Panc1 (cell line): ENCODE measurements at regions not wholly inside any gene's neighbourhood (a gene's known extent, or its start where the extent isn't known, plus 50 kb on each side); places are given as distances from the start of the nearest gene placed in this dataset.

Source experiments
- ATAC-seq: fragments of 200-7000 bp; cut with Tn5 transposase; 2 replicates; pipeline ENCODE4 v1.9.1; 2020; ENCODE audit warnings: mild to moderate bottlenecking, moderate library complexity
- BruUV-seq: library from RNA; stranded (reverse); fragments of 400-500 nt; replicated peaks from 2 replicates; lab custom pipeline; 2021; lab: Mats Ljungman, UMichigan
- CTCF ChIA-PET: fragments of 300-600 bp; sonication (Branson Sonifier 250); formaldehyde crosslinking; loops from one replicate; lab custom pipeline; 2022; ENCODE audit warnings: antibody characterized with exemption; lab: Charles Lee
- POLR2A ChIA-PET: fragments of 300-600 bp; sonication (Branson Sonifier 250); formaldehyde crosslinking; loops from one replicate; lab custom pipeline; 2022; ENCODE audit warnings: antibody characterized with exemption; lab: Charles Lee
- DNase-seq: peaks from one replicate; pipeline ENCODE4 v3.0.0-alpha.2; 2010; ENCODE audit warnings: low read depth, low spot score
- H3K27ac ChIP-seq: 2 replicates; pipeline ENCODE4 v1.5.1; 2011; ENCODE audit warnings: mild to moderate bottlenecking, low read length, inconsistent platforms
- H3K27me3 ChIP-seq: fragments of 200-500 bp; sonication (Bioruptor generic); 2 replicates; pipeline ENCODE4 v1.6.0; 2014; ENCODE audit warnings: low read length, inconsistent platforms; ENCODE audit not compliant: control insufficient read depth, insufficient read depth
- H3K36me3 ChIP-seq: fragments of 200-500 bp; sonication (Bioruptor generic); 2 replicates; pipeline ENCODE4 v1.5.1; 2014; ENCODE audit warnings: inconsistent platforms, mild to moderate bottlenecking, low read length, moderate library complexity; ENCODE audit not compliant: control insufficient read depth, insufficient read depth
- H3K4me1 ChIP-seq: 2 replicates; pipeline ENCODE4 v1.5.1; 2011; ENCODE audit warnings: inconsistent platforms, mild to moderate bottlenecking, low read length, moderate library complexity; ENCODE audit not compliant: control insufficient read depth, insufficient read depth
- H3K4me3 ChIP-seq, 2 experiments: 2 replicates each; pipeline ENCODE4 v1.5.1; 2011 to 2012; ENCODE audit warnings: low read depth in 2 of 2, low read length in 2 of 2, mild to moderate bottlenecking in 2 of 2, inconsistent platforms in 1 of 2, moderate library complexity in 1 of 2
- H3K9me3 ChIP-seq: fragments of 200-500 bp; sonication (Bioruptor generic); 2 replicates; pipeline ENCODE4 v1.5.1; 2014; ENCODE audit warnings: low read depth, mild to moderate bottlenecking, inconsistent platforms, low read length, moderate library complexity; ENCODE audit not compliant: control insufficient read depth, insufficient read depth
- CTCF ChIP-seq: fragments of 450-650 bp; IDR thresholded peaks from 2 replicates; pipeline ENCODE4 v1.5.1; 2017; ENCODE audit warnings: mild to moderate bottlenecking
- POLR2AphosphoS5 ChIP-seq: IDR thresholded peaks from 2 replicates; pipeline ENCODE4 v1.6.1; 2012; ENCODE audit warnings: mild to moderate bottlenecking, low read depth, low read length, moderate library complexity
- REST ChIP-seq, 2 experiments: IDR thresholded peaks; 2 replicates each; pipeline ENCODE4 v1.6.1; 2011 to 2012; ENCODE audit warnings: low read depth in 2 of 2, control low read depth in 1 of 2, low read length in 1 of 2, mild to moderate bottlenecking in 1 of 2, moderate library complexity in 1 of 2; ENCODE audit not compliant: insufficient read depth in 1 of 2
- SIN3A ChIP-seq: IDR thresholded peaks from 2 replicates; pipeline ENCODE4 v1.6.1; 2012; ENCODE audit warnings: low read depth, mild to moderate bottlenecking, low read length, moderate library complexity, borderline replicate concordance; ENCODE audit not compliant: insufficient read depth
- TCF7L2 ChIP-seq: IDR thresholded peaks from 2 replicates; pipeline ENCODE4 v1.6.1; 2011; ENCODE audit warnings: mild to moderate bottlenecking, low read depth, low read length, inconsistent platforms
- in situ Hi-C: cut with HindIII; loops from 2 replicates; pipeline ENCODE4 v1.10.0; 2016; ENCODE audit warnings: low sequenced_read_pairs, low pct_unique_long_range_greater_than_20kb
- intact Hi-C: fragments of 100-400 bp; cut with micrococcal nuclease; formaldehyde crosslinking; loops from one replicate; pipeline ENCODE4 v1.10.0; 2022; ENCODE audit not compliant: unreplicated experiment

- H3K4me1 ChIP-seq = no peaks in the 10 kb centered on the region
- ChIA-PET CTCF (no interaction called here), POLR2A (no interaction called here)
- H3K9me3 ChIP-seq = no peaks in the 10 kb centered on the region
- no peak overlapping the region for H3K27ac ChIP-seq
- in situ Hi-C loops (no loop called here), intact Hi-C loops (no loop called here)
- DNase-seq (no peak), ATAC-seq (no peak)
- no peaks in the 10 kb centered on the region for H3K36me3 ChIP-seq
- no TSS peak for BruUV-seq
- H3K27me3 ChIP-seq = no peaks in the 10 kb centered on the region
- TF ChIP-seq TCF7L2 = no peak
- TF ChIP-seq CTCF = no peak
- no peak for TF ChIP-seq REST (IDR thresholded peaks at IDR 0.05; ENCODE audit: insufficient read depth in 1 of 2, low read depth in 2 of 2, low read length in 1 of 2)
- no peak for TF ChIP-seq POLR2AphosphoS5
- TF ChIP-seq SIN3A = no peak
- no peak overlapping the region for H3K4me3 ChIP-seq
Observed at GRCh38 chr12:84464616-84465015, 448.0 kb downstream of the SLC6A15 start.

- in situ Hi-C loops (no loop called here), intact Hi-C loops (no loop called here)
- H3K9me3 ChIP-seq = no peaks in the 10 kb centered on the region
- no peaks in the 10 kb centered on the region for H3K36me3 ChIP-seq
- no peaks in the 10 kb centered on the region for H3K27me3 ChIP-seq
- ATAC-seq (no peak), DNase-seq (no peak)
- TF ChIP-seq TCF7L2 = no peak
- TF ChIP-seq POLR2AphosphoS5 = no peak
- TF ChIP-seq SIN3A = no peak
- no peak for TF ChIP-seq REST (IDR thresholded peaks at IDR 0.05; ENCODE audit: insufficient read depth in 1 of 2, low read depth in 2 of 2, low read length in 1 of 2)
- no peak for TF ChIP-seq CTCF
- no peak overlapping the region for H3K27ac ChIP-seq
- ChIA-PET CTCF (no interaction called here), POLR2A (no interaction called here)
- no TSS peak for BruUV-seq
- H3K4me3 ChIP-seq = no peak overlapping the region
- no peaks in the 10 kb centered on the region for H3K4me1 ChIP-seq
Observed at GRCh38 chr12:84463741-84464495, 448.7 kb downstream of the SLC6A15 start.
